ENCODE measurements at regions not wholly inside any gene's neighbourhood (a gene's known extent, or its start where the extent isn't known, plus 50 kb on each side); places are given as distances from the start of the nearest gene placed in this dataset.

DNA sequence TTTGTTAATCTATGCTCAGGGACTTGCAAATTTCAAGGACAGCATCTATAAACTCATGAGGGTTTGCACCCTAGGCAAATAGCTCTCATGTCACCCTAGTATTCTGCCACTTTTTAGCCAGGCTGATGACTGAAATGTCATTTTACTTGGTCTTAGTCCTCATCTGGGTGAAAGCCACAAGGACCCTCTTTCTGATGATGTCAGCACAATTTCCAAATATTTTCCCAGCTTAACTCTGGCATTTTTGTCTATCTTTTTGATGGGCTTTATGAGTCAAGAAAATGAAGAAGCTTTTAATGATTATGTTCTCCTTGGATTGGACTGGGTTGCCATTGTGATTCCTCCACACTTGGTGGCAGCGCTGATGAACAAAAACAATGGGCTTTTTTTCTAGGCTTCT, 420.1 kb upstream of the BTBD3 start:
- 100% methylated on average over 1 of the region's 1 CpG; no CpG with 5 or more reads in 1 of the 2 experiments for WGBS, 2 experiments (ENCODE audit: extremely low coverage in 1 of 2, insufficient coverage in 1 of 2, insufficient read length in 1 of 2, insufficient replicate concordance in 2 of 2, low coverage in 1 of 2, low lambda C conversion rate in 2 of 2, missing lambda C conversion rate in 1 of 2)
- no peak overlapping the region for H3K4ac ChIP-seq (replicated peaks; ENCODE audit: insufficient read length, low read depth, low read length)
- CTCF ChIA-PET (ENCODE audit: partially characterized antibody) = interaction anchor here (1.0 kb wide), 1 partner anchor 49 kb away, joined by 3 read pairs; no protein-coding TSS in a partner anchor

More for the DNA sequence above, 420.1 kb upstream of the BTBD3 start:
- Histone ChIP-seq H3K18ac (ENCODE audit: extremely low read depth, low read length) (no peak overlapping the region), H3K27ac (ENCODE audit: low read depth, low read length) (no peak overlapping the region), H3K14ac (ENCODE audit: insufficient read length) (no peak overlapping the region), H2BK12ac (ENCODE audit: low read depth, low read length) (no peak overlapping the region), H2BK15ac (ENCODE audit: low read length) (no peak overlapping the region), H3K4me2 (ENCODE audit: insufficient read depth in 1 of 2, low read depth in 2 of 2, low read length in 2 of 2) (no peak overlapping the region), H3K36me3 (ENCODE audit: control insufficient read depth in 2 of 4, insufficient read depth in 4 of 4, low read length in 3 of 4) (no peaks in the 10 kb centered on the region), H2BK5ac (ENCODE audit: low read depth, low read length) (no peak overlapping the region), H3K9ac (replicated peaks in 1 of 4; ENCODE audit: extremely low read depth in 1 of 4, low read depth in 3 of 4, low read length in 3 of 4) (no peak overlapping the region), H3K79me2 (ENCODE audit: control insufficient read depth in 1 of 2, insufficient read depth in 2 of 2, low read length in 2 of 2) (no peaks in the 10 kb centered on the region), H3K56ac (replicated peaks; ENCODE audit: insufficient read length, low read depth, low read length) (no peak overlapping the region), H4K5ac (ENCODE audit: insufficient read length, low read depth, low read length) (no peak overlapping the region), H3K4me1 (replicated peaks in 1 of 4; ENCODE audit: control insufficient read depth in 3 of 4, insufficient read depth in 4 of 4, low read length in 3 of 4) (peaks cover 0 to 3% (median 0%) of the 10 kb centered on the region in 4 experiments; a peak in 1 of 7 replicates), H3K79me1 (ENCODE audit: low read depth, low read length) (no peaks in the 10 kb centered on the region), H3K9me3 (ENCODE audit: insufficient read depth in 2 of 2, low read depth in 1 of 2, low read length in 1 of 2) (no peaks in the 10 kb centered on the region), H4K91ac (replicated peaks; ENCODE audit: insufficient read length, low read length) (no peak overlapping the region), H3K27me3 (replicated peaks in 1 of 4; ENCODE audit: control insufficient read depth in 3 of 4, extremely low read depth in 1 of 4, insufficient read depth in 3 of 4, low read length in 3 of 4) (no peaks in the 10 kb centered on the region), H2BK20ac (ENCODE audit: low read length) (no peak overlapping the region), H2AK5ac (ENCODE audit: low read depth, low read length) (no peak overlapping the region), H2AFZ (ENCODE audit: low read length) (no peak overlapping the region), H3K23me2 (ENCODE audit: low read depth, low read length) (no peaks in the 10 kb centered on the region), H3K23ac (ENCODE audit: insufficient read length) (no peak overlapping the region), H4K8ac (ENCODE audit: extremely low read depth, insufficient read depth, low read length) (no peak overlapping the region), H2BK120ac (replicated peaks; ENCODE audit: low read depth, low read length) (no peak overlapping the region), H3K4me3 (ENCODE audit: extremely low read depth in 1 of 4, insufficient read depth in 2 of 4, low read depth in 3 of 4, low read length in 4 of 4) (no peak overlapping the region), H4K20me1 (replicated peaks in 1 of 2; ENCODE audit: control insufficient read depth in 1 of 2, insufficient read depth in 2 of 2, low read length in 2 of 2) (no peaks in the 10 kb centered on the region)
- TF ChIP-seq, protein P1, sequence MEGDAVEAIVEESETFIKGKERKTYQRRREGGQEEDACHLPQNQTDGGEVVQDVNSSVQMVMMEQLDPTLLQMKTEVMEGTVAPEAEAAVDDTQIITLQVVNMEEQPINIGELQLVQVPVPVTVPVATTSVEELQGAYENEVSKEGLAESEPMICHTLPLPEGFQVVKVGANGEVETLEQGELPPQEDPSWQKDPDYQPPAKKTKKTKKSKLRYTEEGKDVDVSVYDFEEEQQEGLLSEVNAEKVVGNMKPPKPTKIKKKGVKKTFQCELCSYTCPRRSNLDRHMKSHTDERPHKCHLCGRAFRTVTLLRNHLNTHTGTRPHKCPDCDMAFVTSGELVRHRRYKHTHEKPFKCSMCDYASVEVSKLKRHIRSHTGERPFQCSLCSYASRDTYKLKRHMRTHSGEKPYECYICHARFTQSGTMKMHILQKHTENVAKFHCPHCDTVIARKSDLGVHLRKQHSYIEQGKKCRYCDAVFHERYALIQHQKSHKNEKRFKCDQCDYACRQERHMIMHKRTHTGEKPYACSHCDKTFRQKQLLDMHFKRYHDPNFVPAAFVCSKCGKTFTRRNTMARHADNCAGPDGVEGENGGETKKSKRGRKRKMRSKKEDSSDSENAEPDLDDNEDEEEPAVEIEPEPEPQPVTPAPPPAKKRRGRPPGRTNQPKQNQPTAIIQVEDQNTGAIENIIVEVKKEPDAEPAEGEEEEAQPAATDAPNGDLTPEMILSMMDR (IDR thresholded peaks at IDR 0.05; ENCODE audit: control extremely low read depth in 1 of 3, insufficient read depth in 1 of 3, low read depth in 1 of 3, low read length in 3 of 3) = peak in 1 of 3 experiments; percentile 16; a peak in 1 of 4 replicates
- TF ChIP-seq KDM1A (IDR thresholded peaks at IDR 0.05; ENCODE audit: borderline replicate concordance, low read length) (no peak), RAD21 (IDR thresholded peaks at IDR 0.05 in 1 of 2, conservative IDR thresholded peaks at IDR 0.05 in 1 of 2; ENCODE audit: low read depth in 2 of 2, low read length in 2 of 2) (peak; percentile 9 to 41; a peak in 3 of 4 replicates), NRF1 (IDR thresholded peaks at IDR 0.05; ENCODE audit: low read depth, low read length) (no peak), SIX5 (IDR thresholded peaks at IDR 0.05; ENCODE audit: low read depth, low read length) (no peak), MAFK (IDR thresholded peaks at IDR 0.05; ENCODE audit: low read depth, low read length) (peak; percentile 83), SIRT6 (IDR thresholded peaks at IDR 0.05; ENCODE audit: low read length) (no peak)
- POLR2A ChIA-PET (ENCODE audit: partially characterized antibody) = no interaction called here
- FAIRE-seq (no peak), DNase-seq (ENCODE audit: low read depth in 1 of 2, low spot score in 2 of 2) (no peak)

Data from H1 (cell line).